HG02884 (cell line): ENCODE measurements at regions not wholly inside any gene's neighbourhood (a gene's known extent, or its start where the extent isn't known, plus 50 kb on each side); places are given as distances from the start of the nearest gene placed in this dataset.
"Not testable (repeated sequence)": the region's sequence is repeated elsewhere in the genome, so short reads cannot be mapped to it uniquely, and the experiment has no call there.

Experiments
- ATAC-seq: cut with Tn5 transposase; IDR thresholded peaks from one replicate; pipeline ENCODE4 v1.9.1; 2021; ENCODE audit warnings: mild to moderate bottlenecking, moderate library complexity; ENCODE audit not compliant: unreplicated experiment

DNA sequence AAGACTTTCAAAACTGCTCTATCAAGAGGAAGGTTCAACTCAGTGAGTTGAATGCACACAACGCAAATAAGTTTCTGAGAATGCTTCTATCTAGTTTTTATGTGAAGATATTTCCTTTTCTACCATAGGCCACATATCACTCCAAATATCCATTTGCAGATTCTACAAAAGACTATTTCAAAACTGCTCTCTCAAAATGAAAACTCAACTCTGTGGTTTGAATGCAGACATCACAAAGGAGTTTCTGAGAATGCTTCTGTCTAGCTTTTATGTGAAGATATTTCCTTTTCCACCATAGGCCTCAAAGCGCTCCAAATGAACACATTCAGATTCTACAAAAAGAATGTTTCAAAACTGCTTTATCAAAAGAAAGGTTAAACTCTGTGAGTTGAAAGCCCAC lies 1093.1 kb upstream of the DEFB115 start:
- not testable (repeated sequence) for ATAC-seq

DNA sequence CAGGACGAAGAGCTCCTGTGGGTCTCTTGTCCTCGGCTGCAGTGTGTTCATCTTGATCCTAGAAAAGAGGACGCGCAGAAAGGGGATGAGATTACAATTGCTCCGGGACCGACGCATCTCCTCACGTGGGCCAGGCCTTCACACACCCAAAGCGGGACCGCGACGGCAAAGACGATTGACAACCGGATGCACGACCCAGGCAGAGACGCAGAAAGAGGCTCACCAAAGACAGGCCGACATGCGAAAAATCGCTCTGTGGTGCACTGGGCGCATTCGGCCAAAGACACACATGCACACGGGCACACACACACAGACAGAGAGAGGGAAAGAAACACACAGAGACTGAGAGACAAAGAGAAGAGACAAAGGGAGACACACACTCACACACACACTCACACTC lies 1089.9 kb upstream of the DEFB115 start:
- ATAC-seq: no peak

DNA sequence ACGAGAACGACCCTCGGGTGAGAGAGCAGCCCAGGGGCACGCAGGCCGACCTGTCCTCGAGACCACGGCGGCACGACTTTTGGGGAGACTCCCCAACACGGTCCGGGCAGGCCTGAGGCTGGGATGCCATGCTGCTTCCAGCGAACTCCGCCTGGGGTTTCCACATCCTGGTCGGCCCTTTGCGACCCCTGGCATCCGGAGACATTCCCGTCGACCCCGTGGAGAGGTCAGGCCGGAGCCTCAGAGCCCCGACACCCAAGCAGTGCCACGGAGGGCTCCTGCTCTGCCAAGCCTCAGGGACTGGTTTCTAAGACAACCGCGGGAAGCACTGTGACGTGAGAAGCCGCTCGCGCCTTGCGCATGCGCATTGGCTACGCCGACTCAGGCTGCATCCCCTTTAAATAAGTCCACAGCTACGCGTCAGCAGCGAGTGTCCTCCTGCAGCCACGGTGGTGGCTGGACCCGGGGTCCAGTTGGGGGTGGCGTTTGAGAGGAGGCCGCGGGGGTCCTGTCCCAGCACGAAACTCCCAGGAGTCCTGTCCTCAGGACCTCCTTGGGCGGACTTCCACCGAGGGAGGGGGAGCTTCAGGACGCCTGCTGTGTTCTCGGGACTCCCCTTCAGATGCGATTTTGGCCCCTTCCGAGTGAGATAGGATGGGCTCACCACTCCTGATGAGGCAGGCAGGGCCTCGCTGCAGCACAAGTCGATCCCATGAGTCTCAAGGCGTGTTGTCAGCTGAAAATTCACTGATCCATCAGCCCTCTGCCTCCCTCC lies 1089.3 kb upstream of the DEFB115 start:
- no peak for ATAC-seq

DNA sequence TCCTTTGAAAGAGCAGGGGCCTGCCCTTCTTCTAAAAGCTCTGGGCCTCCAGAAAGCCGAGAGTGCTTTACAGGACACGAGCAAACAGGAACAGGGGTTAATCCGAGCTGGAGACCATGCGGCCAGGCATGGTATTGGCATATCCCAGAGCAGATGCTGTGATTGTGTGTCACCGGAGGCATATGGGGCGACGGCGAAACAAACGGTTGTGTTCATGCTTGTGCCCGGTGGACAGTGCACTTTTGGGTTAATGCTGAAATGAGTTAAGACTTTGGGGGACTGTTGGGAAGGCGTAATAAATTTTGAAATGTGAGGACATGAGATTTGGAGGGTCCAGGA lies 1088.7 kb upstream of the DEFB115 start:
- no peak for ATAC-seq

- ATAC-seq: no peak
These were observed 1081.8 kb upstream of the DEFB115 start for GRCh38 chr20:30175681-30176080.

GRCh38 chr20:30183124-30183523 lies 1074.3 kb upstream of the DEFB115 start:
- not testable (repeated sequence) for ATAC-seq

GRCh38 chr20:30191785-30192184 lies 1065.7 kb upstream of the DEFB115 start:
- not testable (repeated sequence) for ATAC-seq

- ATAC-seq: not testable (repeated sequence)
These were observed 1023.0 kb upstream of the DEFB115 start for GRCh38 chr20:30234477-30234876.

DNA sequence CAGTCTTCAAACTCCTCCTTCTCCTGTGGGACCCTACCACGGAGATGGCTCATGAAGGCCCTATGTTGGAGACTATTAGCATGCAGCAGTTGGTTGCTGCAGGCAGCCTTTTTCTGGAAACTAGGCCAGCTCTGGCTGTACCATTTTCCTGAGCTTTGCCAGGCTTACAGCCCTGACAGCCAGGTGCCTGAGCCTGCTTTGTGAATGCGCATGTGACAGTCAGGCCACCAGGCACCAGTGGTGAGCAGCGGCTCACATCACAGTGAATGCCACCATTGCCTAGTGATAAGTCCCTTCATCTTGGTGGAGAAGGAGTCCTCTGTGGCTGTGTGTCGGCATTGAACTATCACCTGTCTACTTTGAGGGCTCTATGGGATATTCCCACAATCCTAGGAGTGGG lies 982.4 kb upstream of the DEFB115 start:
- ATAC-seq: not testable (repeated sequence)

GRCh38 chr20:30281584-30282197 lies 975.8 kb upstream of the DEFB115 start:
- no peak for ATAC-seq

DNA sequence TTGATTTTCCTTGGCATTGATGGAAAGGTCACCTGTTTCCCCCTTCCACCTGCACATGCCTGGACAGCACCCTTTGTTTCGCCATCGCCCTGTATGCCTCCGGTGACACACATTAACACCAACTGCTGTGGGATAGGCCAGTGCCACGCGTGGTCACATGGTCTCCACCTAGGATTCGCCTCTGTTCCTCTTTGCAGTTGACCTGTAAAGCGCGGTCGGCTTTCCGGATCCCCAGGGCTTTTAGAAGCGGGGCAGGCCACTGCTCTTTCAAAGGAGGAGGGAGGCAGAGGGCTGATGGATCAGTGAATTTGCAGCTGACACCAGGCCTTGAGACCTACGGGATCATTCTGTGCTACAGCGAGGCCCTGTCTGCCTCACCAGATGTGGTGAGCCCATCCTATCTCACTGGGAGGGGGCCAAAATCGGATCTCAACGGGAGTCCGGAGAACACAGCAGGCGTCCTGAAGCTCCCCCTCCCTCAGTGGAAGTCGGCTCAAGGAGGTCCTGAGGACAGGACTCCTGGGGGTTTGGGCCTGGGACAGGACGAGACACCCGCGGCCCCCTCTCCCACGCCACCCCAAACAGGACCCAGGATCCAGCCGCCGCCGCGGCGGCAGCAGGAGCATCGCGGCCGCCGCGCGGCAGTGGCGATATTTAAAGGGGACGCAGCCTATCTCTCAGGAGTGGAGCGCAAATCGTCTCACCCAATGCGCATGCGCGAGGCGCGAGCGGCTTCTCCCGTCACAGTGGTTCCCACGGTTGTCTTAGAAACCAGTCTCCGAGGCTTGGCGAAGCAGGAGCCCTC lies 973.8 kb upstream of the DEFB115 start:
- not testable (repeated sequence) for ATAC-seq

GRCh38 chr20:30284281-30284905 lies 973.1 kb upstream of the DEFB115 start:
- ATAC-seq: no peak

DNA sequence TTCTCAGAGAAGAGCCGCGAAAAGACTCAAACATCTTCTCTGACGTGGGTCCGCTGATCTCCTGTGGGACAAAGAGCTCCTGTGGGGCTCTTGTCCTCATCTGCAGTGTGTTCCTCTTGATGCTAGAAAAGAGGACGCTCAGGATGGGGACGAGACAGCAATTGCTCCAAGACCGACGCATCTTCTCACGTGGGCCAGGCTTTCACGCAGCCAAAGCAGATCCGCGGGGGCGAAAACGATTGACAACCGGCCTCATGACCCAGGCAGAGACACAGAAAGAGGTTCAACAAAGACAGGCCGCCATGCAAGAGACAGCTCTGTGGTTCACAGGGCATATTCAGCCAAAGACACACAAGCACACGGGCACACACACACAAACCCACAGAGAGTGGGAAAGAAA lies 971.8 kb upstream of the DEFB115 start:
- ATAC-seq: no peak

DNA sequence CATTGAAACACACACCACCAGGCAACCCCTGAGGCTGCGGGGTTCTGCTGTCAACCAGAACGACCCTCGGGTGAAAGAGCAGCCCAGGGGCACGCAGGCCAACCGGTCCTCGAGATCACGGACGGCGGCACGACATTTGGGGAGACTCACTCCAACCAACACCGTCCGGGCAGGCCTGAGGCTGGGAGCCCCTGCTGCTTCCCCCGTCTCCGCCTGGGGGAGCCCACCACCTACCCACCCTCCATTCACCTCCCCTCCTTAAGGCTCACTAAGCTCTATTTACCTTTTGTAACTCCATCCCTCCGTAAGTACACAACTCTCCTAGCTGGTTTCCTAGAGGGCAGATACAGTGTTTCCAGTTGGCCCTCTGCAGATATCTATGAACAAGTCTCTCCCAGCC lies 971.3 kb upstream of the DEFB115 start:
- ATAC-seq: no peak

DNA sequence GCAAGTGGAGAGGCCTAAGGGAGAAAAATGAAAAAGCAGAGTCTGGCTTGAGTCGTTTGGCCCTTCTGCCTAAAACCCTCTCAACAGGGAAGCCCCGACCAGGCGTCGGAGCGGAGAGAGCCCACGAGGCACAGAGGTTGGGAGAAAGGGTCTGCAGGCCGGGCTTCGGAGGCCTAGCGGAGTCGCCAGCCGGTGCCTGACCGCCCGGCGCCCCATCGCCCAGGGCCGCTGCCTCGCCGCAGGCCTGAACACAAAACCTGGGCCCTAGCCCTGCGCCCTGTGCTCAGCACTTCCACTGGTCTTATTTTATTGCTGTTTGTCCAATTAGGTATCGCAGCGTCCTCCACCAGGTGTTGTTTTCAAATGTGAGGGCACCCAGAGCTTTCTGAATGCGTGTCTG lies 970.0 kb upstream of the DEFB115 start:
- not testable (repeated sequence) for ATAC-seq

- no peak for ATAC-seq
These were observed 969.1 kb upstream of the DEFB115 start for GRCh38 chr20:30288346-30288745.

GRCh38 chr20:30289049-30289448 lies 968.4 kb upstream of the DEFB115 start:
- not testable (repeated sequence) for ATAC-seq

DNA sequence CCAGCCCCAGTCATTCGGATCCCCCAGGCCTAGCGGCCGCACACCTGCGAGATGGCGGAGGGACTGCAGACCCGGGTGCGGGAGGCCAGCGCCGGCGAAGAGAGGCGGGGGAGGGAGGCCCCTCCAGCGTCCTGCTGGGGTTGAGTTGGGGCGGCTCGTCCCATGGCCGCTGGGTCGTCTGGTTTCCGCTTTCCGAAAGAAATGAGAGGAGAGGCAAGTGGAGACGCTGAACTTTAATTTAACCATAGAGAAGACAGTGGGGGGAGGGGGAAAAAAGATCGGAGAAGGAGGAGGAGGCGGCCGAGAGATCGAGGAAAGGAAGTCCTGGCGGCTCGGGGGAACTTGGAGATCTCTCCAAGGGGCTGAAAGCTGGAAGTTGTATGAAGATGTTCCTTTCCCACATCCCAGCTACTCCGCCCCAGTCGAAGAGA lies 967.7 kb upstream of the DEFB115 start:
- not testable (repeated sequence) for ATAC-seq

DNA sequence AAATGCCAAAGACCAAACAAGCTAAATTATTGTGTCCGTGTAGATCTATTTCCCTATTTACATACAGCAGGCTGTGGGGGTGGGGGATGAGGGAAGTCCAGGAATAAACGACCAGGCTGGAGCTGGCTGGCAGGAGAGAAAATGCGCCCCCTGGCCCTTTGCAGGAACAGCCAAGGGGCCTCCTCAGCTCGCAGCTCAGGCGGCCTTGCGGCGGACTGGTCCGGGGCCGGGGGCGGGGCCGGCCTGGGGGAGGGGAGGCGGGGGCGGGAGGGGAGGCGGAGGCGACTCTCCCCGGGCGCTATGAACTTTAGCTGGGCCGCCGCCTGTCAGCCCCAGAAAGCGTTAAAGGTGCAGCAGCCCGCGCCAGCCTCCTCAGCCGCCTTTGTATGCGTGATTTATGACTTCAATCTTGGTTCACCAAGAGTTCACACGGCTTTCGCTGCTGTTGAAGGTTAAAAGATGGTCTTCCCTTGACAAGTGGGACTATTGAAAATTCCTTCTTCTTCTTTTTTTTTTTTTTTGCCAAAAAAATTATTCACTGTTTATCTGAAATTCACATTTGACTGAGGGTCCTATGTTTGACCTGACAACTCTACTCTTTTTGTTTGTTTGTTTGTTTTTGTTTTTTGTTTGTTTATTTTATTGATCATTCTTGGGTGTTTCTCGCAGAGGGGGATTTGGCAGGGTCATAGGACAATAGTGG lies 967.0 kb upstream of the DEFB115 start:
- ATAC-seq: peak; percentile 63

- ATAC-seq: not testable (repeated sequence)
These were observed 966.4 kb upstream of the DEFB115 start for GRCh38 chr20:30291064-30291379.

DNA sequence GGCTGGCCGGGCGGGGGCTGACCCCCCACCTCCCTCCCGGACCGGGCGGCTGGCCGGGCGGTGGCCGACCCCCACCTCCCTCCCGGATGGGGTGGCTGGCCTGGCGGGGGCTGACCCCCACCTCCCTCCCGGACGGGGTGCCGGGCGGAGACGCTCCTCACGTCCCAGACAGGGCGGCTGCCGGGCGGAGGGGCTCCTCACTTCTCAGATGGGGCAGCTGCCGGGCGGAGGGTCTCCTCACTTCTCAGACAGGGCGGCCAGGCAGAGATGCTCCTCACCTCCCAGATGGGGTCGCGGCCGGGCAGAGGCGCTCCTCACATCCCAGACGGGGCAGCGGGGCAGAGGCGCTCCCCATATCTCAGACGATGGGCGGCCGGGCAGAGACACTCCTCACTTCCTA lies 965.8 kb upstream of the DEFB115 start:
- not testable (repeated sequence) for ATAC-seq
